Colonic mucosa (tissue), 4 donors: ENCODE measurements at regions not wholly inside any gene's neighbourhood (a gene's known extent, or its start where the extent isn't known, plus 50 kb on each side); places are given as distances from the start of the nearest gene placed in this dataset.

Source experiments
- DNase-seq: peaks from one replicate; pipeline ENCODE4 v3.0.0-alpha.2; 2020
- H3K27ac ChIP-seq: fragments of 200-600 bp; one replicate; pipeline ENCODE4 v1.8.0; 2021
- H3K27me3 ChIP-seq: fragments of 200-600 bp; one replicate; pipeline ENCODE4 v1.8.0; 2021
- H3K36me3 ChIP-seq: fragments of 200-600 bp; one replicate; pipeline ENCODE4 v1.8.0; 2021
- H3K4me1 ChIP-seq: fragments of 200-600 bp; one replicate; pipeline ENCODE4 v1.8.0; 2021; ENCODE audit warnings: mild to moderate bottlenecking
- H3K4me3 ChIP-seq: fragments of 200-600 bp; one replicate; pipeline ENCODE4 v1.8.0; 2021
- H3K9ac ChIP-seq, 2 donors: one replicate each; pipeline ENCODE4 v1.7.0; 2013; ENCODE audit warnings: control low read depth in 2 of 2, low read depth in 2 of 2, low read length in 2 of 2
- H3K9me3 ChIP-seq: fragments of 200-600 bp; one replicate; pipeline ENCODE4 v1.8.0; 2021
- intact Hi-C: fragments of 100-400 bp; cut with DNase I; formaldehyde crosslinking; loops from one replicate; pipeline ENCODE4 v1.14.1; 2022
- TF ChIP-seq, protein P1 (sequence below): fragments of 200-600 bp; IDR thresholded peaks from one replicate; pipeline ENCODE4 v1.8.0; 2022; ENCODE audit warnings: antibody characterized with exemption, mild to moderate bottlenecking
- donor health status: healthy.
- donor health status: DM: no; HTN: no; CAD: no.
- donor health status: DM: no; HTN: no; CAD: no.

DNA sequence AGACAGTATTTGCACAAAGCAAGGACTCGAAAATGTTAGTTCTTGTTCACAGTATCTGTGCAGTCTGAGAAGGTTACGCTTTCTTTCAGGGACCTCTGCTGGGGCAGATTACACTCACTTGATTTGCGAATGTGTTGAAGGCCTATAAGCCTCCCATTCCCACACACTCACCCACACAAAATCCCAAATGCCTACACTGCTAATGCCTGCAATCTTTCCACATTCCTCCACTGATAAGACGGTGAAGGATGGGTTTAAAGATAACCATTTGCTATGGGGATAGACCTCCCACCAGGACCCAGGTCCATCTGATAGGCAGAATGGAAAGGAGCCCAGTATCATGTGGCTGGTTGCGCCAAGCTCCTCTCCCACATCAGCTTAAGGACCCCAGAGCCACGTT, 394.9 kb upstream of the SALL1 start:
- Histone ChIP-seq H3K4me1 (no peaks in the 10 kb centered on the region), H3K27me3 (no peaks in the 10 kb centered on the region), H3K9me3 (no peaks in the 10 kb centered on the region), H3K9ac (no peak overlapping the region), H3K36me3 (no peaks in the 10 kb centered on the region), H3K27ac (no peak overlapping the region), H3K4me3 (no peak overlapping the region)
- intact Hi-C loops: no loop called here
- no peak for DNase-seq
- TF ChIP-seq, protein P1, sequence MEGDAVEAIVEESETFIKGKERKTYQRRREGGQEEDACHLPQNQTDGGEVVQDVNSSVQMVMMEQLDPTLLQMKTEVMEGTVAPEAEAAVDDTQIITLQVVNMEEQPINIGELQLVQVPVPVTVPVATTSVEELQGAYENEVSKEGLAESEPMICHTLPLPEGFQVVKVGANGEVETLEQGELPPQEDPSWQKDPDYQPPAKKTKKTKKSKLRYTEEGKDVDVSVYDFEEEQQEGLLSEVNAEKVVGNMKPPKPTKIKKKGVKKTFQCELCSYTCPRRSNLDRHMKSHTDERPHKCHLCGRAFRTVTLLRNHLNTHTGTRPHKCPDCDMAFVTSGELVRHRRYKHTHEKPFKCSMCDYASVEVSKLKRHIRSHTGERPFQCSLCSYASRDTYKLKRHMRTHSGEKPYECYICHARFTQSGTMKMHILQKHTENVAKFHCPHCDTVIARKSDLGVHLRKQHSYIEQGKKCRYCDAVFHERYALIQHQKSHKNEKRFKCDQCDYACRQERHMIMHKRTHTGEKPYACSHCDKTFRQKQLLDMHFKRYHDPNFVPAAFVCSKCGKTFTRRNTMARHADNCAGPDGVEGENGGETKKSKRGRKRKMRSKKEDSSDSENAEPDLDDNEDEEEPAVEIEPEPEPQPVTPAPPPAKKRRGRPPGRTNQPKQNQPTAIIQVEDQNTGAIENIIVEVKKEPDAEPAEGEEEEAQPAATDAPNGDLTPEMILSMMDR: no peak

DNA sequence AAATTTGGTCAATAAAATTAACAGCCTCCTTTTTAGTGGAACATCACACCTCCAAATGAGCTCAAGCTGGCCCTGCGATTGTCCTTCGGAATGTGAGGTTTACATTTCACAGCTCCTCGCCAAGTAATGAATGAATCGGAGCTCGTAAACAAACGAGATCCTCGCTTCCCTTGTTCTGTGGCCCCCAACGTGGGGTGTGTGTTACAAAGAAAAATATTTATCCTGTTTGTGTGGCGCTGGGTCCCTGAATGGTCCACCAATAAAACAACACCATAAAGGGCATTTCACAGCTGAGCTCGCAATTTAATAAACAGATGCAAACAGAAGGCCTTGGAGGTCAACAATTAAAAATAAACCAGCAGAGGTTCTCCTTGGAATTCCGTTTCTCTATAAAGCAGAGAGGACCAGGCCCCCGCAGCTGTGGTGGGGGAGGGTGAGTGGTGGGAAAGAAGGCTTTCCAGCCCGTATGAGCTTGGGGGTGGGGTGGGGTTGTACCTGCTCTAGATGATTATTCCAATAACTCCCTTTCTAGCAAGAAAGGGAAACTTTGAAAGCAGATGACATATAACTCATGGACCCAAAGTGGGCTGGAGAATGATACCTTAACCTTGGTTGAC, 393.9 kb upstream of the SALL1 start:
- intact Hi-C loops: no loop called here
- Histone ChIP-seq H3K36me3 (no peaks in the 10 kb centered on the region), H3K9me3 (no peaks in the 10 kb centered on the region), H3K27me3 (no peaks in the 10 kb centered on the region), H3K9ac (no peak overlapping the region), H3K4me3 (no peak overlapping the region), H3K4me1 (no peaks in the 10 kb centered on the region), H3K27ac (no peak overlapping the region)
- TF ChIP-seq, protein P1: no peak
- no peak for DNase-seq

DNA sequence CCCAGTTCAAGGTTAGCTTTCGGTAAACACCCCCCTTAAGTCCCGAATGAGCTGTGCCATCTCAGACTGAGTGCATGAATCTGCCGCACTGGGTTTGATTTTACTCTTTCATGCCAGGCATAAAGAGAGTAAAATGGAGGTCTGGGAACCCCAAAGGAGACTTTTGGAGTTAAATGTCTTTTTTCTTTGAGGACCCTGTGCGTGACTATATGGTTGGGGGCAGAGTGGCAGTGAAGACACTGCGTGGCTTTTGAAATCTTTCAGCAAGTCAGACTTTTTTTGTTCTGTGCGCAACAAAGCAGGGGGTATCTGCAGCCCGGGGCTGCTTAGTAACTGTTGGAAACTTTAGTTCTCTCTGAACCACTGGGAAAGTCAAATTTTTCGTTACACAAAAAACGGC, 392.9 kb upstream of the SALL1 start:
- TF ChIP-seq, protein P1: no peak
- H3K27me3 ChIP-seq: no peaks in the 10 kb centered on the region
- H3K4me3 ChIP-seq: no peak overlapping the region
- no peak overlapping the region for H3K27ac ChIP-seq
- no peak for DNase-seq
- no peaks in the 10 kb centered on the region for H3K4me1 ChIP-seq
- no peak overlapping the region for H3K9ac ChIP-seq
- H3K36me3 ChIP-seq: no peaks in the 10 kb centered on the region
- intact Hi-C loops: no loop called here
- no peaks in the 10 kb centered on the region for H3K9me3 ChIP-seq

DNA sequence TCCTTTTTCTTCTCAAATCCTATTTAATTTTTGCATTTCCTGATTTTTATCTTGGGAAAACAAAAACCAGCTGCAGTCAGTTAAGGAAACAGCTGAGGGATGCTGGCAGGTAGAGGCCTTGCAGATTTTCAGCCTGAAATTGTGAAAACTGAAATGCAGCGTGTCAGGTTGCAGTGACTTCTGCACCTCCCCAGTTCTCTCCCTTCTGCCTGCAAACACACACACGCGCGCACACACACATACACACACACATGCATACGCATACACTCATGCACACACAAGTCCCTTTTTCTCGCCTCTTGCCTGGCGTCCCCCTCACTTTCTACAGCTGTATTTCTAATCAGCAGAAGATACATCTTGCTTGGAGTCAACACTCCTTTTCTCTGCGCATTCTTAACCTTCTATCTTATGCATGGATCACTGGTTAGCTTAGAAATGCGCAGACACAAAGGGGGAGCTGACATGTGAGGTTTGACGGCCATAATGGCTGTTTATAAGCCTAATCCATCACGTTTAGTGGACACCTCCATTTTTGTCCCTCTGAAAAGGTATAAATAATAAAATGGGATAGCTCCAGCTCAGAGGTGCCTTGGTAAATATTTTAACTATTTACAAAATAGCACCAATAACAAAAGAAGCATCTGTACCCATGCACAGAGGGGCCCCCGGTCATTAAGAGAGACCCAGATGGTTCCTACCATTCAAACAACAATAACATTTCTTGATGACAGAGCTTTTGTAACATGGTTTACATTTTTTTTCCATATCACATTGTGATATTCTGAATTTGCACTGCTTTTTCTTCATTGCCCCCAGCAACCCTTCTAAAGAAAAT, 392.1 kb upstream of the SALL1 start:
- intact Hi-C loops: no loop called here
- no peaks in the 10 kb centered on the region for H3K4me1 ChIP-seq
- no peak overlapping the region for H3K9ac ChIP-seq

DNA sequence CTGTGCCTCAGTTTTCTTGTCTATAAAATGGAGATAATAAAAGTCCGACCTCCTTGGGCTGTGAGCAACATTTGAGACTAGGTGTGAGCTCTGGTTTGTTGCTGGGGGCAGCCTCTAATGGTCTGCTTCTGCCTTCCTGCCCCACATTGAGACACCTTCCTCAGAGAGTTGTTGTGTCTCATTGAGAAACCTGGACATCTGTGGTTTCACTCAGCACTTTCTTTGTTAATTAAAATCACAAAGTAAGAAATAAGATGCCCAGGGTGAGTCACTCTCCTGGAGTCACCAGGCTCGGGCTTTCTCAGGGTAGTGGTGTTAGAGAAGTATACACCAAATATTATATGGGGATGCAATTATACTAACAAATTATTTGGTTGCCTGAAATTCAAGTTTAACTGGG, 389.2 kb upstream of the SALL1 start:
- Histone ChIP-seq H3K9ac (no peak overlapping the region), H3K36me3 (no peaks in the 10 kb centered on the region), H3K27me3 (no peaks in the 10 kb centered on the region), H3K4me1 (no peaks in the 10 kb centered on the region), H3K27ac (no peak overlapping the region), H3K9me3 (no peaks in the 10 kb centered on the region), H3K4me3 (no peak overlapping the region)
- intact Hi-C loops: no loop called here
- TF ChIP-seq, protein P1: no peak
- DNase-seq: no peak

More for the DNA sequence above, 392.1 kb upstream of the SALL1 start:
- TF ChIP-seq, protein P1: no peak
- no peak for DNase-seq
- Histone ChIP-seq H3K9me3 (no peaks in the 10 kb centered on the region), H3K36me3 (no peaks in the 10 kb centered on the region), H3K4me3 (no peak overlapping the region), H3K27ac (no peak overlapping the region), H3K27me3 (no peaks in the 10 kb centered on the region)
